ENCODE measurements at regions not wholly inside any gene's neighbourhood (a gene's known extent, or its start where the extent isn't known, plus 50 kb on each side); places are given as distances from the start of the nearest gene placed in this dataset.
"Not testable (repeated sequence)": the region's sequence is repeated elsewhere in the genome, so short reads cannot be mapped to it uniquely, and the experiment has no call there.

- Histone ChIP-seq H4K20me1 (no peaks in the 10 kb centered on the region), H3K9me3 (no peaks in the 10 kb centered on the region), H3K4me2 (no peak overlapping the region), H3K27me3 (no peaks in the 10 kb centered on the region), H3K9ac (no peak overlapping the region), H3K27ac (no peak overlapping the region), H3K4me1 (no peaks in the 10 kb centered on the region), H3K36me3 (no peaks in the 10 kb centered on the region), H3K4me3 (no peak overlapping the region)
- TF ChIP-seq Cebpa-rat (IDR thresholded peaks at IDR 0.05): no peak
These were observed 1135.3 kb upstream of the CDH8 start for GRCh38 chr16:63171545-63171944.

GRCh38 chr16:63169100-63169499, 1132.9 kb upstream of the CDH8 start:
- H3K9ac ChIP-seq: no peak overlapping the region
- H3K27me3 ChIP-seq: no peaks in the 10 kb centered on the region
- no peaks in the 10 kb centered on the region for H3K4me1 ChIP-seq
- no peak overlapping the region for H3K4me2 ChIP-seq
- no peaks in the 10 kb centered on the region for H3K36me3 ChIP-seq
- no peaks in the 10 kb centered on the region for H3K9me3 ChIP-seq
- TF ChIP-seq Cebpa-rat (IDR thresholded peaks at IDR 0.05): no peak
- H3K4me3 ChIP-seq: no peak overlapping the region
- H4K20me1 ChIP-seq: no peaks in the 10 kb centered on the region
- no peak overlapping the region for H3K27ac ChIP-seq

GRCh38 chr16:63157818-63158217, 1121.6 kb upstream of the CDH8 start:
- H3K4me2 ChIP-seq: no peak overlapping the region
- no peaks in the 10 kb centered on the region for H3K36me3 ChIP-seq
- no peaks in the 10 kb centered on the region for H3K9me3 ChIP-seq
- H3K4me3 ChIP-seq: no peak overlapping the region
- H3K27me3 ChIP-seq: no peaks in the 10 kb centered on the region
- TF ChIP-seq Cebpa-rat (IDR thresholded peaks at IDR 0.05): no peak
- H3K9ac ChIP-seq: no peak overlapping the region
- no peaks in the 10 kb centered on the region for H3K4me1 ChIP-seq
- H4K20me1 ChIP-seq: no peaks in the 10 kb centered on the region
- no peak overlapping the region for H3K27ac ChIP-seq

GRCh38 chr16:63146251-63146650, 1110.0 kb upstream of the CDH8 start:
- no peaks in the 10 kb centered on the region for H3K4me1 ChIP-seq
- no peak overlapping the region for H3K27ac ChIP-seq
- no peak for TF ChIP-seq Cebpa-rat (IDR thresholded peaks at IDR 0.05)
- H3K36me3 ChIP-seq: no peaks in the 10 kb centered on the region
- no peaks in the 10 kb centered on the region for H3K27me3 ChIP-seq
- no peaks in the 10 kb centered on the region for H4K20me1 ChIP-seq
- no peaks in the 10 kb centered on the region for H3K9me3 ChIP-seq
- H3K9ac ChIP-seq: no peak overlapping the region
- H3K4me3 ChIP-seq: no peak overlapping the region
- H3K4me2 ChIP-seq: no peak overlapping the region

GRCh38 chr16:63145411-63145810, 1109.2 kb upstream of the CDH8 start:
- Histone ChIP-seq H3K27me3 (no peaks in the 10 kb centered on the region), H3K4me2 (no peak overlapping the region), H3K36me3 (no peaks in the 10 kb centered on the region), H4K20me1 (no peaks in the 10 kb centered on the region), H3K4me1 (no peaks in the 10 kb centered on the region), H3K4me3 (no peak overlapping the region), H3K9ac (no peak overlapping the region), H3K9me3 (no peaks in the 10 kb centered on the region), H3K27ac (no peak overlapping the region)
- no peak for TF ChIP-seq Cebpa-rat (IDR thresholded peaks at IDR 0.05)

GRCh38 chr16:63135069-63135468, 1098.8 kb upstream of the CDH8 start:
- Histone ChIP-seq H3K9ac (no peak overlapping the region), H3K4me1 (no peaks in the 10 kb centered on the region), H3K4me3 (no peak overlapping the region), H3K36me3 (no peaks in the 10 kb centered on the region), H3K9me3 (no peaks in the 10 kb centered on the region), H4K20me1 (no peaks in the 10 kb centered on the region), H3K27ac (no peak overlapping the region), H3K27me3 (no peaks in the 10 kb centered on the region), H3K4me2 (no peak overlapping the region)
- no peak for TF ChIP-seq Cebpa-rat (IDR thresholded peaks at IDR 0.05)

- Histone ChIP-seq H3K9me3 (peaks cover 11% of the 10 kb centered on the region), H4K20me1 (no peaks in the 10 kb centered on the region), H3K27me3 (no peaks in the 10 kb centered on the region), H3K4me3 (no peak overlapping the region), H3K9ac (no peak overlapping the region), H3K4me1 (no peaks in the 10 kb centered on the region), H3K27ac (no peak overlapping the region), H3K36me3 (no peaks in the 10 kb centered on the region), H3K4me2 (no peak overlapping the region)
- no peak for TF ChIP-seq Cebpa-rat (IDR thresholded peaks at IDR 0.05)
These were observed 1095.3 kb upstream of the CDH8 start for GRCh38 chr16:63131503-63131902.

GRCh38 chr16:63130942-63131341, 1094.7 kb upstream of the CDH8 start:
- Histone ChIP-seq H3K9ac (no peak overlapping the region), H3K4me1 (no peaks in the 10 kb centered on the region), H3K4me3 (no peak overlapping the region), H3K9me3 (peaks cover 11% of the 10 kb centered on the region), H3K36me3 (no peaks in the 10 kb centered on the region), H3K4me2 (no peak overlapping the region), H4K20me1 (no peaks in the 10 kb centered on the region), H3K27me3 (no peaks in the 10 kb centered on the region), H3K27ac (no peak overlapping the region)
- no peak for TF ChIP-seq Cebpa-rat (IDR thresholded peaks at IDR 0.05)

- no peak overlapping the region for H3K4me3 ChIP-seq
- no peak for TF ChIP-seq Cebpa-rat (IDR thresholded peaks at IDR 0.05)
These were observed 1093.3 kb upstream of the CDH8 start for GRCh38 chr16:63129411-63130125.

GRCh38 chr16:63119905-63120304, 1083.7 kb upstream of the CDH8 start:
- not testable (repeated sequence) for H3K4me3 ChIP-seq

More at GRCh38 chr16:63129411-63130125, 1093.3 kb upstream of the CDH8 start:
- H3K27ac ChIP-seq: no peak overlapping the region
- H4K20me1 ChIP-seq: no peaks in the 10 kb centered on the region
- no peak overlapping the region for H3K4me2 ChIP-seq
- H3K36me3 ChIP-seq: no peaks in the 10 kb centered on the region
- no peak overlapping the region for H3K9ac ChIP-seq
- peaks cover 11% of the 10 kb centered on the region for H3K9me3 ChIP-seq
- no peaks in the 10 kb centered on the region for H3K27me3 ChIP-seq
- no peaks in the 10 kb centered on the region for H3K4me1 ChIP-seq

GRCh38 chr16:63100082-63100481, 1063.8 kb upstream of the CDH8 start:
- H4K20me1 ChIP-seq: no peaks in the 10 kb centered on the region
- no peak overlapping the region for H3K27ac ChIP-seq
- no peaks in the 10 kb centered on the region for H3K36me3 ChIP-seq
- no peaks in the 10 kb centered on the region for H3K4me1 ChIP-seq
- no peaks in the 10 kb centered on the region for H3K27me3 ChIP-seq
- H3K4me3 ChIP-seq: no peak overlapping the region
- TF ChIP-seq Cebpa-rat (IDR thresholded peaks at IDR 0.05): no peak
- H3K4me2 ChIP-seq: no peak overlapping the region
- H3K9ac ChIP-seq: no peak overlapping the region
- no peaks in the 10 kb centered on the region for H3K9me3 ChIP-seq

More at GRCh38 chr16:63119905-63120304, 1083.7 kb upstream of the CDH8 start:
- H3K9ac ChIP-seq, H3K9me3 ChIP-seq, H3K36me3 ChIP-seq, H3K27ac ChIP-seq, H3K4me2 ChIP-seq, H3K27me3 ChIP-seq, H3K4me1 ChIP-seq, H4K20me1 ChIP-seq: not testable (repeated sequence)

Data from BLaER1 (cell line).